GM18511 (cell line): ENCODE measurements at regions not wholly inside any gene's neighbourhood (a gene's known extent, or its start where the extent isn't known, plus 50 kb on each side); places are given as distances from the start of the nearest gene placed in this dataset.
"Not testable (repeated sequence)": the region's sequence is repeated elsewhere in the genome, so short reads cannot be mapped to it uniquely, and the experiment has no call there.

ENCODE experiments used
- ATAC-seq: cut with Tn5 transposase; IDR thresholded peaks from one replicate; pipeline ENCODE4 v1.9.1; 2021; ENCODE audit warnings: mild to moderate bottlenecking, moderate library complexity; ENCODE audit not compliant: unreplicated experiment

DNA sequence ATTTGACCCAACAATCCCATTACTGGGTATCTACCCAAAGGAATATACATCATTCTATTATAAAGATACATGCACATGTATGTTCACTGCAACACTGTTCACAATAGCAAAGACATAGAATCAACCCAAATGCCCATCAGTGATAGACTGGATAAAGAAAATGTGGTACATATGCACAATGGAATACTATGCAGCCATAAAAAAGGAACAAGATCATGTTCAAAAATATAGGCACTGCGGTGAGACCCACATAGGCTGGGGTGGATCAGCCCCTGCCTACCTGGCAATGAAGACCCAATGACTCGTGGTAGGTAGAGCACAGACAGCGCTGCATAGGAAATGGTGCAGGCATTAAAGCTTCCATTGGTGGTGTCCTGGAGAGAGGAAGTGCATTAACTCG, 88.6 kb upstream of the NFIL3 start:
- not testable (repeated sequence) for ATAC-seq

DNA sequence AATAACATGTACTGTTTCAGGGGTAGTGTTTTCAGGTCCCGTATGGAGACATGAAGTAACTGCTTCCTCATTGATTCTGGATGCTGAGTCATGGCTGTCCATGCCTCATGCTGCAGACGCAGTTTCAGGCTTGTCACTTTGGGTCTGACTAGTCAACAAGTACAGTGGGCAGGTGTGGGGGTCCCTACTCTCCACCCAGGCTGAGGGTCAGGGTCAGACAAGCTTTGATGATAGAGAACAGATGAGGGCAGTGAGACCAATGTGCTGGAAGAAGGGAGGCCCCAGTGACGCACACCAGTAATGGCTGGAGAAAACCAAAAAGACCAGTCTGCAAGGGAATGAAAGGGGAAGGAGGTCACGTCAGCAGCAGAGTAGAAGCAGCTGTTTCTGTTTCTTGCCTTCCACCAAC, 80.0 kb upstream of the NFIL3 start:
- ATAC-seq: no peak

DNA sequence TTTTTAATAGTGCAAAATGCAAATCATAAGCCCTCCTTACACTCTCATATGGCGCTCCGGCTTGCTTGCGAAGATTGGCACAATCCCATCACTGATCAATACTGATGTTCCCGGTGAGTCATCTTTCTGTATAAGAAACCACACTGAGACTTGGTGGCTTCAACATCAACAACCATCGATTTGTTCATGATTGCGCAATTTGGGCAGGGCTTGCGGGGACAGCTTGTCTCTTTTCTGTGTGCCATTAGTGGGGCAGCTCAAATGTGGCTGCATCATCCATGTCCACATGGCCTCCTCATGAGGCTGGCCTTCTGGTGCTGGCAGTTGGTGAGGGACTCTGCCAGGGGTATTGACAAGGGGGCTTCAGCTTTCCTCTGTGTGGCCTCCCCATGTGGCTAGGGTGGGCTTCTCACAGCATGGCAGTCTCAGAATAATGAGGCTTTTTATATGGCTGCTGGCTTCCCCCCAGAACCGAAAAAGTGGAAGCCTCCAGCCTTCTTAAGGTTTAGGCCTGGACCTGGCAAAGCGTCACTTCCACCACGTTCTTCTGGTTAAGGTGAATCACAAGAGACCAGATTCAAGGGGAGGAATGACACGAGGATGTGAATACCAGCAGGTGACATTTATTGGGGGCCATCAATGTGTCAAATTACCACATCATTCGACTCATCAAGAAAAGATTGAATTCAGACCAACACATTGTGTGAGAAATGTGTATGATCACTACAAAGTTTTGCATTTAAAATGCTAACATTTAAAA, 79.5 kb upstream of the NFIL3 start:
- no peak for ATAC-seq

DNA sequence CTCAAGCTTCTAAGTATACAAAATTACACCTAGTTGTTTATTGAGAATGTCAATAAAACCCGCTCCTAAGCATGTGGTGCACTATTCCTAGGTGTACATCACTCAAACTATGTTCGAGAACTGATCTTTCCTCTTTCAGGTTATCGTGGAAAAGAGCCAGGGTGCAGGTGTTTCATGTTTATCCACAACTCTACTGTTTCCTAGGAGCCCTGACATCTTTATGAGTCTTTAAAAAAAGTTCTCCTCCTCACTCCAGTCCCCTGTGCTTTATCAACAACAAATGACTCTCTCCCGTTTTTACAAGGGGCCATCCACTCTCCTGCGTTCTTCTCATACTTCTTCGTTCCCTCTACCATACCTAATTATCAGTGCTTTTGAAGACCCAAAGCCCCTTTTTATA, 78.8 kb upstream of the NFIL3 start:
- ATAC-seq: no peak

DNA sequence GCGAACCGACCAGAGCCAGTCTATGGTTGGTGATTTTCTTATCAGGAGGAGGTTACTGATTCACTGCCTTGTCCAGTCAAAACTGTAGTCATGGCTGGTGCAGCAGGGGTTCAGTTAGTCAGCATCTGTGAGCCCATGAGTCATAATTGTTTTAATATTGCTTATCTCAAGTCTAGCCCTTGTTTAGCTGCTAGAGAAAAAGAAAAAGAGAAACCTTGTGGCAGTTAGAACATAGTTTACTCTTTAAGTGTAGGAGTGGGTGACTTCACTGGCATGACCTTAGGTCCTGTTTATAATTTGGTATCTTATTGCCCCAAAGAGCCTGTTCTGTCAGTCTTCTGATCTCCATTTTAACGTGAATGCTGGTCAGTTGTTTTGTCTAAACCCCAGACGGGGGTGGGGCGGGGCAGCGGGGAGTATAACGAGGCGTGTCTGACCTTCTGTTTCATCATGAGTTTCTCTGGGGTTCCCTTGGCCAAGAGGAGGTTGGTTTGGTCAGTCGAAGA, 76.9 kb upstream of the NFIL3 start:
- peak; percentile 49 for ATAC-seq

DNA sequence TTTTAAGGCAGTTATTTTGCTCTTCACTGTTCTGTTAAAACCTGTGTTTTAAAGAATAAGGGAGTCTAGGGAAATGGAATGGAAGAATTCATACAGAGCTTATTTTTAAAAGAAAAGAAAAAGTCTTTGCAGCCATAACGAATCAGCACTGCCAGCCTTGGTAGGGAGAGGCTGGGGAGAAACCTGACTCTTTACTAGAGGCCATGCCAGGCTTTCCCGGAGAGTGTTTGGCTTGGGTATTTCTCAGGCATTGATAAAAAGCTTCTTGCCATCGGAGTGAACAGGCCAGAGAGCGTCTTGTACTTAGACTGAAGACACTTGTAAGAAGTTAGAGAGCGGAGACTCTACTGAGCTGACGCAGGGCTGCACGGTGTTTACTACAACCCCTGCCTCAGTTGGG, 72.7 kb upstream of the NFIL3 start:
- no peak for ATAC-seq

DNA sequence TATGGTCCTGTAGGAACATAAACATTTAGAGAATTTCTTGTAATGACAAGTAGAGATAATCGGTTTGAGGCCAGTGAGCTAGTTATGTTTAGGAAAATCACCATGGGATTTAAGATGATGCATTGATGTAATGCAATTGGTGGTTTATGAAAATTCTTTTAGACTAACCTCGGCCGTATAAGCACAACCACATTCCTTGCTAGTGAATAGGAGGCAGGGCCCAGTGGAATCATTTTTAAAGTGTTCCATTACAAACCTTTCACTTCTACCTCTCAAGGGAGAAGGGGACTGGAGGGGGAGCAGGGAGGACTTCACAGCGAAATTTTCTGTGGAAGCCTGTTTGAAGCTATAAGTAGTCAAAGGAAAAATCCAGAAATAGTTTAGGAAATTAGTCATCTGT, 71.8 kb upstream of the NFIL3 start:
- ATAC-seq: no peak

DNA sequence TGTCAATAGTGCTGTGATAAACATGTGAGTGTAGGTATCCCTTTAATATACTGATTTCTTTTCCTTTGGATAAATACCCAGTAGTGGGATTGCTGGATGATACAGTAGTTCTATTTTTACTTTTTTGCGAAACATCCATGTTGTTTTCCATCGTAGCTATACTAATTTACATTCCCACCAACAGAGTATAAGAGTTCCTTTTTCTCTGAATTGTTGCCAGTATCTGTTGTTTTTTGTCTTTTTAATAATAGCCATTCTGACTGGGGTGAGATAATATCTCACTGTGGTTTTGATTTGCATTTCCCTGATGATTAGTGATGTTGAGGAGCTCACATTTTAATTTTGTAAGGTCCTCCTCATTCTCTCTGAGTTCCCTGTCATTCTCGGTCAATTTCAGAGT, 71.1 kb upstream of the NFIL3 start:
- no peak for ATAC-seq

DNA sequence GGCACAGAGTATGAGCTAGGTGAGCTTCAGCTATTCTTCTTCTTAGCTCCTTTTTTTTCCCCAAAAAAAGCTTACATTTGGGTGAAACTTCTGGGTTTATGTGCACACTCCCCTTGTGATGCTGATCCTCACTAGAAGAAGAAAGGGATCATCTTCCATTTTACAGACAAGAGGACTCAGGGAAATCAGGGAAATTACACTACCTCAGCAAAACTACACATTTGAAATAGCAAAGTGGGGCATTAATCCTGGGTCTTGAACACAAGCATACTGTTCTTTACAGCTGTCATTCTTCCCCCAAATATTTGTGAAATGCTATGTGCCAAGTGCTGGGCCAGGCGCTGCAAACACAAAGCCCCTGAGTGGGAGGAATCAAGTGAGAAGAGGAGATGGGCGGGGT, 68.6 kb upstream of the NFIL3 start:
- ATAC-seq: no peak

DNA sequence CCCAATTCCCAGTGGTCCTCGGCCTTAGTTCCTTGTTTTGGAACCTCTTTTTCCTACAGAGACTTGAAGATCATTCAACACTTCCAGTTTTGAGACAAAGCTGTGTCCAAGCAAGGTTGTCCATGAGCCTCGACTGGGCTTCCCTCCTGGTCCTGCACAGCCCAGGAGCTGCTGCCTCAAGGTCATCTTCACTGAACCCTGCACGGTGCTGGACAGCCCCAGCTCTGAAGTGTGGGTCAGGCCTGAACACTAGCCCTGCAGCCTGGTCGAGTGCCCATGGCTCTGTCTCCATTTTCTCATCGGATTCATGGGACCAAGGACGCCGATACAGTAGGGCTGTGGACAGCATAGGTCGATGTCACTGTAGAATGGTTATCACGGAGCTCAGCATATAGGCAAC, 68.0 kb upstream of the NFIL3 start:
- ATAC-seq: no peak

DNA sequence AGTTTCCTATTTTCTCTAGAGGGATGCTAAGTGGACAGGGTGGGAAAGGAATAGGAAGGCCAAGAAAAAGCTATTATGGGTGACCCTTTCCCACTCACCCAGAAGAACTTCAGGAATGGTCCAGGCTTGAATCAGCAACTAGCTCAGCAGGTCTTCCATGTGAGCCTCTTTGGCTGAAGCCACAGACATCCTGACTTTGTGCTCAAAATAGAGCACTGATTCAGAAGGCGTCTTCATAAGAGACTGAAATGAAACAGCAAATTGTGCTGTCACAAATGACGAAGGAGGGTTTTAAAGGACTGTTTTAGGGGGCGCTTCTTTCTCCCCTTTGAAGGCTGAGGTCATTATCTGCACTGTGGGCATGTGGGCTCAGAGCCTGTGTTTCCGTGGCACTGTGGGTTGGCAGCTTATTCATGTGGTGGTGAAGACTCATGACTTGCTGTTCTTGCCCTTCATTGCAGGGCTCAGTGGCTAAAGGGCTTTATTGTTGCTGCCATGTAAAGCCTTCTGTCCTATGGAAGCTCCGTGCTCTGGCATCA, 65.8 kb upstream of the NFIL3 start:
- ATAC-seq: no peak

DNA sequence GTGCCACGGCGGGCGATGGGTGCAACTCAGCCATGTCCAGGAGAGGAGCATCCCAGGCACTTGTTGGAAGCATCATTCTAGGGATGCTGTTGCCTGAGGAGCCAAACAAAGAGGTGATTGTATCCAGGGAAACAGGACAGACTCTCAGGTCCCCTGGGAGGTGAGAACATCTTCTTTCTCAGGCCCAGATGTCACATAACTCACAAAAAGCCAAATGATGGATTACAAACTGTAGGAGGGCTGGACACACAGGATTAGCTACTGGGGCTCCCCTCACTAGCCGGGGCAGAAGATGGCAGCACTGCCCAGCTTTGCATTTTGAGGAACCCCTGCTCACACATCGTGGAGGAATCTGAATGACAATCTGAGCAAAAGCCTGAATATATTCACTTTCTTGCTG, 64.7 kb upstream of the NFIL3 start:
- ATAC-seq: no peak

DNA sequence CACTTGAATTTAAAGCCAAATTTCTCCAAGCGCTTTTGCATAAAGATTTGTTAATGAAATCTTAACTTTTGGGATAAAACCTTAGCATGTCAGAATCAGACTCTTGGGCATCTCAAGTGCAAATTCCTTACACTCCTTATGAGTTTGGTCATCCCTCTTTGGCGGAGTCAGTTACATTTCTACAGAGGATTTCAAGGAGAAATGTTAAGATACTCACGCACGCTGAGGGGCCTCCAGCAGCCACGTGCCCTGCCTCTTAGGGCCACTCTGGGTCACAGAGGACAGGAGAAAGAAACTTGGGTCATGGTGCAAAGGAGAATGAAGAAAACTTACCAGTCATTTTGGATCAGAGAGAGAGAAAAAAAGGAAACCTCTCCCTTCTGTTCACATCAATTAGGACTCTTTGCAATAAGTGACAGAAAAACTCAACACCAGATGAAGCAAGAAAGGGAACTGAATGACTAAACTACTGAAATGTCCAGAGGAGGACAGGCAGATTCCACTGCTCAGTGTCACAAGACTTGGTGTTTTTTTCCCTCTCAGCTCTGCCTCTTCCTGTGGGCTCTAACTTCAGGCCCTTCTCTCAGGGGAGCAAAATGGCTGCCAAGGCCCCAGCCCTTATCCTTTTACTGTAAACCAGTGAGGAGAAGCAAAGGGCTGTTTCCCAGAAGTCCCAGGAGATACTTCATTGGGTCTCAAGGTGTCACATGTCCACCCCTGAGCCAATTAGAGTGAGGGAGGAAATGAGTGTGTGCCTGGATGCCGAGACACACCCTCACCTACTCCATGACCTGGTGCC, 63.3 kb upstream of the NFIL3 start:
- no peak for ATAC-seq

DNA sequence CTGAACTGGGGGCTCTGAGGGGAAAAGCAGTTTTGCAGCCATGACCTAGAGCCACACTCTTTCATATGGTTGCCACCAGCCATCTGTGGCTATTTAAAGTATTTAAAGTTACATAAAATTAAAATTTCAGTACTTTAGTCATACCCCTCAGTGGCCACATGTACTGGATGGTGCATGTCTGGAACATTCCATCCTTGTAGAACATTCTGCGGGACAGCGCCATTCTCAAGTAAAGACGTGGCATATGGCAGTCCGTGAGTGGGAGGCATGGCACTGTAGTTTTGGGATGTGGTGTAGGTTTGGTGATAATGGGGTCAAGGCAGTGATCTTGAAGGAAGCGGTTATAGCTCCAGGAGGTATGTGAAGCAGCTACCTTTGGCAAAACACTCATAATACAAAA, 61.4 kb upstream of the NFIL3 start:
- ATAC-seq: no peak

DNA sequence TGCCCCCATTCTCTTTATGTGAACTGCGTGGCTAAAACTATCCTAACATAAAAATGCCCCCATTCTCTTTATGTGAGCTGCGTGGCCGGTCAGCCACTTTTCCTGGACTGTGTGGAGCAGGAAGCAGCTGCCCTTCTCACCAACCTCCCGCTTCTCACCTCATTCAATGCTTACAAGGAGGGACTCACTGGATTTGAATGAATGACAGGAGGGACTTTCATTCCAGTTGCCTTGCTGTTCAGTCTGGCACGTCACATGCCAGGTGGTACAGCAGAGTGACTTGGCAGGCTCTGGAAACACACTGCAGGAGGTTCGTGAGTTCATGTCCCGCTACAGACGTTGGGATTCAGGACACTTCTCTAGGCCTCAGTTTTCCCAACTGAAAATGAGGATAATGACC, 60.2 kb upstream of the NFIL3 start:
- no peak for ATAC-seq

DNA sequence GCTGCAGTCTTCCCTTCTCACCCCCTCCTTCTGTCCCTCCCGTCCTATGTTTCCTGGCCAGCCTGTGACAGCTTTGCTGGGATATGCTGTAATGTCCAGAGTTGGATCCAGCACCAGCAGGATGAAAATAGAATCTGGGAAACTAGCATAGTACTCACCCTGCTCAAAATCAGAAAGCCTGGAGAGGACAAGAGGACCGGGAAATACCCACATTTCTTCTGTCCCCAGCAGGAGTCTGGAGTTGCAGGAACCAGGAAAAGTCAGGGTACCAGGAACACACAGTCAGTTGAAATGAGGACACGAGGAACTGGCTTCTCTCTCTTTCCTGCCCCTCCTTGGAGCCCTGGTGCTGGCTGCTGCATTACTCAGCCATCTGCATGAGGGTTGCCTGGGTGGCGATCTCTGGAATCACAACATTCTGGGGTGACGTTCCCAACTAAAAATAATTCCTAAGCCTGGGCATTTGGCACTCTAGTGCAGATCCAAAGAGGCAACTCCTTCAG, 59.6 kb upstream of the NFIL3 start:
- ATAC-seq: no peak

DNA sequence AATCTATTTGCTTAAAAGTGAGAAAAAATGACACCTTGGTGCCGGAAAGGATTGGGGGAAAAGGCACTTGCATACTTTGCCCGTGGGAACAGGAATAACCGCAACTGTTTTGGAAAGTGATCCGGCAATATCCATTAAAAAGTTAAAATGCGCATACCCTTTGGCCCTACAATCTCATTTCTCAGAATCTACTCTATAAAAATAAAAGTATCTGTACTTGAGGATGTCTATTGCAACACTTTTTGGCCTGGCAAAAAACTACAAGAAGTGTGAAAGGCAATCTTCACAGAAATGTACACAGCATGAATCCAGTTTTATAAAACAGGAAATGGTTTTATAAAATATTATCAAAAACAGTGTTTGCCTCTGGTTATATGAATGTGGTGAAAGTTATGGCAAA, 58.3 kb upstream of the NFIL3 start:
- no peak for ATAC-seq

DNA sequence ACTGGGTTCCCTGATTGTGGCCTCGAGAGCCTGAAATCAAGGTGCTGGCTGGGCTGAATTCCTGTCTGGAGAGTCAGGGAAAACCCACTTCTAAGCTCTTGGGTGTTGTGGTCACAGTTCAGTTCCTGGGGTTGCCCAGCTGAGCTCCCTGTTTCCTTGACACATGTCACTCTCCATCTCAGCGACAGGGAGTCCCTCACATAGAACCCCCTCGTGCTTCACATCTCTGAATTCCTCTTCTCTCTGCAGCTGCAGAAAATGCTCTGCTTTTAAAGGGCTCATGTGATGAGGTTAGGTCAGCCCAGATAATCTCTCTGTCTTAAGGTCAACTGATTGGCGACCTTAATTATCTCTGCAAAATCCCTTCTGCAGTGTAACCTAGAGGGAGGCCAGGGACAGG, 53.5 kb upstream of the NFIL3 start:
- ATAC-seq: no peak

DNA sequence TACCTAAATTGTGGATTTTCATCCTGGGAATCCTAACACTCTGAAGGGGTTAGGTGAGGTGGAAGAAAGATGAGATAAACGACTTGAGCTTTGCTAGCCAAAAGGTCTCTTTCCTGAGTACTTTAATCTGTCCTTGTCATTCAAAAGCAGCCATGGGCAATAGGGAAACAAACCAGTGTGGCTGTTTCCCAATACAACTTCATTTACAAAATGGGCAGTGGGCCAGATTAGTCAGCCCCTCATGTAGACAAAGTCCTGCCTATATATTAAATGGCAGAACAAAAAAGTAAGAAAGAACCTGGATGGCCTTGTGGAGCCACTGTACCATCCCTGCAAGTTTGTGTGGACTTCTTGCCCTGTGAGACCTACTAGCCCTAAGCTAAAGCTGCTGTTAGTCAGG, 51.0 kb upstream of the NFIL3 start:
- no peak for ATAC-seq
